GM19324 (cell line): ENCODE measurements at regions not wholly inside any gene's neighbourhood (a gene's known extent, or its start where the extent isn't known, plus 50 kb on each side); places are given as distances from the start of the nearest gene placed in this dataset.
"Not testable (repeated sequence)": the region's sequence is repeated elsewhere in the genome, so short reads cannot be mapped to it uniquely, and the experiment has no call there.

Experiments
- ATAC-seq: cut with Tn5 transposase; IDR thresholded peaks from one replicate; pipeline ENCODE4 v1.9.1; 2021; ENCODE audit warnings: mild to moderate bottlenecking, moderate library complexity; ENCODE audit not compliant: unreplicated experiment, low FRiP score

DNA sequence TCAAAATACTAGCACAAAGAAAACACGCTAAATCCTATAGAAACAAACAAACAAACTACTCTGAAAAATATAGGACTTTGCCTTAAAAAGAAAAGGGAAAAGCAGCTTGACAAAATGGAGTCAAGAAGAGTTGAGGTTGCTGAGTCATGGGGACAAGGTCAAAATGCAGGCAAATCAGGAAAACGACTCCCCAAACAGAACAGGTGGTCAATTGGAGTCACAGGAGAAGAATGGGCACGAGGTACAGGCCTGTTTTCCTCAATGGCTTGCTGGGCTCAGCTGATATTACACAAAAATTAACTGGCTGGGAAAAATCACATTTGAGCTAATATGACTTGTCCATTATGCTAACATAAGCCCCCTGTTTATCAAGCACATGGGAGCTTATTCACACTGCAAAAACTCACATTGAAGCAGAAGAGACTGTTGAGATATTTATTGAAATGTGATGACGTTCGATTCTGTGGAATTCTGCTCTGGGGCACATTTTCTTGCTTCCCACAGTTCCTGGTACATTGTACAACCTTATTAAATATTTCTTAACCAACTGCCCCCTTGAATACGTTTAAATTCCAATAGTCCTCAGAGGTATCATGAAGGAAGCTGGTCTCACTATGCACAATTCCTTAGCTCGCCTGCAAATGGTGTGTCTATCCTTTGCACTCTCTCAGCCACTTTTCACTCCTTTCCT, 1622.1 kb downstream of the STIM2 start:
- ATAC-seq, result no peak

DNA sequence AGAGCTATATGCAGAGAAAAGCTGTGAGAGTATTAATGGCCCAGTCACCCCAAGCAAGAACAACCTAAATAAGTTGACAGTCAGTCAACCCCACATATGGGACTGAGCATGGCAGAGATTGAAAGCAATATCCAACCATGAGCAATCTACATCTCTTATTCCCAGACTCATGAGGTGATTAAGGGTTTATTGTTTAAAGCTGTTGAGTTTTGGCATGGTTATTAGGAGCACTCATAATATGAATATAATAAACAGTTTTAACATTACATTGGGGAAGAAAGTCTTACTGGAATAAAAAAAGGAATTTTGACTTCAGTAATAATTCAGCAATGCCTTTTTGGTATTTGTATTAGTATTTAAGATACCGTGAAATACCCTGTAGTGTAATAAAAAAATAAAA, 1627.4 kb downstream of the STIM2 start:
- ATAC-seq, result no peak

DNA sequence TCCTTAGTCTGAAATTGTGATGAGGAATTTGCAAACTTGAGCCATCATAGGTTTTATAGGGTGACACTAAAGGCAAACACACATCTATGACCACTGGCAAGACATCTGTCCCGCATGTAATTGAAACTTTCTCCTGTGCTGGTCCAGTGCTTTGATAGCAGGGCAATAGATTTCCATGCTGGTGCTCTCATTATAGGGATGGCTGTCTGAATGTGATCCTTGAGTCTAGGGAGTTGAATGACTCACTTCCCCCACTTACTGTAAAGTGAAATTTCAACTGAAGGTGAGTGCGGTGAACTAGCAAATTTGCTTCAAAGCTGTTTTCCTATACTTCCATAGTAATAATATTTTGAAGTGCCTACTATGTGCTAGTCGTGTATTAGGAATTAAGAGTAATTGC, 1630.0 kb downstream of the STIM2 start:
- ATAC-seq, result no peak

DNA sequence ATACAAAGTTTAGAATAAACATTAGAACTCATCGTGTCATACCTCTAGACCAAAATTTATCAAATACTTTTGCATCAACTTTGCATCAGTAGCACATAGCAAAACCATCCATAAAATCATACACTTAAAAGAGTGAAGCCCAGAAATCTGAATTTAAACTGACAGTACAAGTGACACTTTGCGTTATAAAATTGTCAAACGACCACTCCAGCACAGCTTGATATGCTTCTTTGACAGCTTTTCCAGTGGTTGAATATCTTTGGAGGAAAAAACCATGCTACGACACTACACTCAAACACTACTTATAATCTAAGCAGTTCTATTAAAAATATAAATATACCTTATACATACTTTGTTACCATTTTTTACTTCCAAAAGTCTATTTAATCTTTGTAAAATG, 1644.4 kb downstream of the STIM2 start:
- ATAC-seq, result no peak

DNA sequence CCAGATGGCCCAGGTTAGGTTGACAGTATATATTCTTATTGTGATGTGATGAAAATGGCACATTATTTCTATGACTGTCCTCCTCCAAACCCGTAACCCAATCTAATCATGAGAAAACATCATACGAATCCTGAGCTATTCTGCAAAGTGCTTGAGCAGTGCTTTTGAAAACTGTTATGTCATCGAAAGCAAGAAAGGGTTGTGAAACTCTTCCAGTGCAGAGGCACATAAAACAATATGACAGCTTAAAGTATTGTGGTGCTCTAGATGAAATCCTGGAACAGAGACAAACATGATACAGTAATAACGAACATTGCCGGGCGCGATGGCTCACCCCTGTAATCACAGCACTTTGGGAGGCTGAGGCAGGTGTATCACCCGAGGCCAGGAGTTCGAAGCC, 1648.0 kb downstream of the STIM2 start:
- no peak for ATAC-seq

GRCh38 chr4:28514766-28515165, 1654.1 kb downstream of the STIM2 start:
- not testable (repeated sequence) for ATAC-seq

GRCh38 chr4:28518561-28519165, 1658.0 kb downstream of the STIM2 start:
- ATAC-seq, result no peak

- no peak for ATAC-seq
Measured at GRCh38 chr4:28523681-28524190, 1663.1 kb downstream of the STIM2 start.

GRCh38 chr4:28536124-28536523, 1675.5 kb downstream of the STIM2 start:
- ATAC-seq, result no peak

GRCh38 chr4:28545986-28546385, 1685.3 kb downstream of the STIM2 start:
- no peak for ATAC-seq

DNA sequence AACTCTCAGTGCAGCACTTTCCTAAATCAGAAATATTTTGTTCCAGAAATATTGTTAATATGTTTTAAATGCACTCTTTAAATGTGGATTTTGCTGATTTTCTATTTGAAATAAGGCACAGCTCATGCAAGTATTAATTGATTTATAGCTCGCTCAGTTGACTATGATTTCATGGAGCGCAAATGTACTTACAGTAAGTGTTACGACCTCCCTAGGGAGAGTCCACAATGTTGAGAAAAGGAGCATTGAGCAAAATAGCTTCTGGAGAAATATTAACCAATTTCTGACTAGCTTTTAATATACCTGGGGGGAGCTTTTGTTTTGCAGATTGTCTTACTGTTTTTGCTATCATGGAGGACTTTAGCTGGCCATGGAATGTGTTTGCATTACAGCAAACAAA, 1687.5 kb downstream of the STIM2 start:
- ATAC-seq, result no peak

- ATAC-seq, result no peak
Measured at GRCh38 chr4:28548594-28548993, 1688.0 kb downstream of the STIM2 start.

GRCh38 chr4:28555866-28556265, 1695.2 kb downstream of the STIM2 start:
- no peak for ATAC-seq

DNA sequence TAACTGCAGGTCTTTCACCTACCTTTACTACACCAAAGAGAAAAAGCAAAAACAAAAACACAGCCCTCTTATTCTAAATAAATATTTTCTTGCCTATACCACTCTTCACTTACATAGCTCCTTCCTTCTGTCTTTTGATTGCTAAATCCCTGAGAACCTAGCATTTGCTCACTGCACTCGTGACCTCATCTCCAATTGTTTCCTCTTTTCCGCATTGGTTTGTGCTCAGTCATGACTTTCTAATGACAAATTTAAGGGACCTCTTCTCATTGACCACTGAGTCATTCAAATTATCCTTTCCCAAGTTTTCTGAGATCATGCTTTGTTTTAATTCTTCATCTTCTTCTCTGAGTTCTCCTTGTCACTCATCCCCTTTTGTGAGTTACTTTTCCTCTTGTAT, 1697.1 kb downstream of the STIM2 start:
- ATAC-seq, result no peak

GRCh38 chr4:28558895-28559294, 1698.3 kb downstream of the STIM2 start:
- ATAC-seq, result no peak

DNA sequence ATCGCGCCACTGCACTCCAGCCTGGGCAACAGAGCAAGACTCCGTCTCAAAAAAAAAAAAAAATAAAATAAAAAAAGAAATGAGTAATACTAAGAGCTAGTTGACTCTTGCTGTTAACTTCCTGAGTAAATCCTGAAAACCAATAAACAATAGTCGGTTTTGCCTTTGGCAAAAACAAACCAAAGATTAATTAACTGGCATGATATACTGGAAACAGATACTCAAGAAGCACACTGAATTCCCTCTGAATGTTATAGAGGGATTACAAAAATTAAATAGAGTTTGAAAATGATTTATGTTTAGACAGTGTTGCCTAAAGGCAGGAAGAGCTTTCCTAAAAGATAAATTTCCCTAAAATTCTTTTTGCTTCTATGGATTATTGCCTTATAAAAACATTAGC, 1702.3 kb downstream of the STIM2 start:
- no peak for ATAC-seq

GRCh38 chr4:28565396-28565795, 1704.8 kb downstream of the STIM2 start:
- no peak for ATAC-seq

- ATAC-seq, result no peak
Measured at GRCh38 chr4:28600958-28601357, 1740.3 kb downstream of the STIM2 start.

- ATAC-seq, result no peak
Measured at GRCh38 chr4:28621591-28621990, 1761.0 kb downstream of the STIM2 start.

DNA sequence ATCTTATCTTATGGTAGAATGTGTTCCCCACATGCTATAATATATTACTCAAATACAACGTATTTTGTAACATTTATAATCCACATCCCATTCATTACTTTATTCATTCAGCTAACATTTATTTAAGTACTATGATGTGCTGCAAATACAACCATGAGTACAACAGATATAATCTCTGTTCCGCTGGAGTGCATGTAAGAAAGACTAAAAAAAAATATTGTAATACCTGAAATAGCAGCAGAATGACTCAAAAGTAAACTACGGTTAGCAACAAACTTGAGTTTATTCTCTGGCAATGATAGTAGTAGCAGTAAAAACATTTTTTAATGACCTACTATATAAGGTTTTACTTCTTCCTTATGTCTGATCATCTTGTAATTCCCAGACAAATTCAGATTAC, 1776.3 kb downstream of the STIM2 start:
- ATAC-seq, result no peak

DNA sequence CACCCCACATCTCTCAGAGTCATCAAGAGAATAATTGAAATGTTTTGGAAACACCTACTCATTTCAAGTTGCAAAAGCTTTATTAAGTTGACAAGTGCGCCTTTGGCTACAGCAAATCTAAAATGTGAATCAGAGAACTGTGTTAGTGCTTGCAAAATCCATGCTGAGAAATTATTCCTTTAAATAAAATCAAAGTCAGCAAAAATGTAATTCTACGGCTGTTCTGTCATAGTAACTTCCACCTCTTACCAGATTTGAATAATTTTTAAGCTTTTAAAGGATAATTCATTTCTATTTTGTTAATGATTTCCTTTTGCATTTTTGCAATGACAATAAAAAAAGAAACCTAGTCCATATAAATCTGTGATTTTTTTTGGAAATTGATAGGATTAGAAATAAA, 1779.1 kb downstream of the STIM2 start:
- no peak for ATAC-seq

DNA sequence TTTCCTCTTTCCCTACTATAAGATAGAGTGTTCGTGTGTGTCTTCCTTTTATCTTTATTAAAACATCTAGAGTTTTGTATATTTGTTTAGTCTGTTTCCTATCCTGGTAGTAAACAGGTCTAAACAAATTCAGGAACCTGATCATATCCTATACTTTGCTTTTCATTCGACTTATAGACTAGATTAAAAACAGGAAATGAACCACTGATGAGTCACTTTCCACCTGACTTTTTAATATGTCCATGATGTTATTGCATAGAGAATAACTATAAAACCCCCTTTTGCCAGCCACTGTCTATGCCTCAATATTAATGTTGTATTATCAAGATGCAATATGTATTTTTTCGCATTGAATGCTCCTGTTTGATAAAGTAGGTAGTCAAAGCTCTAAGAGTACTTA, 1794.0 kb downstream of the STIM2 start:
- ATAC-seq, result no peak
